GM12865 (cell line): ENCODE measurements at regions not wholly inside any gene's neighbourhood (a gene's known extent, or its start where the extent isn't known, plus 50 kb on each side); places are given as distances from the start of the nearest gene placed in this dataset.
"Not testable (repeated sequence)": the region's sequence is repeated elsewhere in the genome, so short reads cannot be mapped to it uniquely, and the experiment has no call there.

Source experiments
- DNase-seq: peaks from one replicate; pipeline ENCODE4 v3.0.0; 2010; ENCODE audit warnings: low read depth
- H3K4me3 ChIP-seq: 2 replicates; pipeline ENCODE4 v1.5.1; 2011; ENCODE audit warnings: mild to moderate bottlenecking, low read depth, low read length, control low read depth
- TF ChIP-seq, protein P1 (sequence below): IDR thresholded peaks from 2 replicates; pipeline ENCODE4 v1.5.1; 2011; ENCODE audit warnings: low read length, control low read depth, low read depth, inconsistent platforms; ENCODE audit not compliant: insufficient read depth; ENCODE audit errors: missing control alignments

DNA sequence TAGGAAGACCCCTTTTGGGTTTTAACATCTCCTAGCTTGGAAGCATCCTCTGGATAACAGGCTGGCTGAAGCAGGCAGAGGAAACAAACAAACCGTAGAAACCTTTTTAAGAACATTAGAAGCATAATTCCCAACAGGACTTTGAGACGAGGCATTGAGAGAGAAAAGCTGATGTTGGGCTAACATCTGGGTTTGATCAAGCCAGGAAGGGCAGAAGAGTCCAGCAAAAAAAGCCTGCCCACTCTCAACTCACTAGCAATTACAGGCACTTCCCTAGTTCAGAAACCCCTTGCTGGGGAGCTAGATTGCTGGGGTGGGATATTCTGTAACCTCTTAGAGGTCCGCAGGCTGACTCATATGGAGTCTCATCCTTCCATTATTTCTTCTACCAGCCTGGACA lies 75.4 kb upstream of the CTNNA1 start:
- no peak for DNase-seq
- TF ChIP-seq, protein P1, sequence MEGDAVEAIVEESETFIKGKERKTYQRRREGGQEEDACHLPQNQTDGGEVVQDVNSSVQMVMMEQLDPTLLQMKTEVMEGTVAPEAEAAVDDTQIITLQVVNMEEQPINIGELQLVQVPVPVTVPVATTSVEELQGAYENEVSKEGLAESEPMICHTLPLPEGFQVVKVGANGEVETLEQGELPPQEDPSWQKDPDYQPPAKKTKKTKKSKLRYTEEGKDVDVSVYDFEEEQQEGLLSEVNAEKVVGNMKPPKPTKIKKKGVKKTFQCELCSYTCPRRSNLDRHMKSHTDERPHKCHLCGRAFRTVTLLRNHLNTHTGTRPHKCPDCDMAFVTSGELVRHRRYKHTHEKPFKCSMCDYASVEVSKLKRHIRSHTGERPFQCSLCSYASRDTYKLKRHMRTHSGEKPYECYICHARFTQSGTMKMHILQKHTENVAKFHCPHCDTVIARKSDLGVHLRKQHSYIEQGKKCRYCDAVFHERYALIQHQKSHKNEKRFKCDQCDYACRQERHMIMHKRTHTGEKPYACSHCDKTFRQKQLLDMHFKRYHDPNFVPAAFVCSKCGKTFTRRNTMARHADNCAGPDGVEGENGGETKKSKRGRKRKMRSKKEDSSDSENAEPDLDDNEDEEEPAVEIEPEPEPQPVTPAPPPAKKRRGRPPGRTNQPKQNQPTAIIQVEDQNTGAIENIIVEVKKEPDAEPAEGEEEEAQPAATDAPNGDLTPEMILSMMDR = no peak
- H3K4me3 ChIP-seq = no peak overlapping the region

DNA sequence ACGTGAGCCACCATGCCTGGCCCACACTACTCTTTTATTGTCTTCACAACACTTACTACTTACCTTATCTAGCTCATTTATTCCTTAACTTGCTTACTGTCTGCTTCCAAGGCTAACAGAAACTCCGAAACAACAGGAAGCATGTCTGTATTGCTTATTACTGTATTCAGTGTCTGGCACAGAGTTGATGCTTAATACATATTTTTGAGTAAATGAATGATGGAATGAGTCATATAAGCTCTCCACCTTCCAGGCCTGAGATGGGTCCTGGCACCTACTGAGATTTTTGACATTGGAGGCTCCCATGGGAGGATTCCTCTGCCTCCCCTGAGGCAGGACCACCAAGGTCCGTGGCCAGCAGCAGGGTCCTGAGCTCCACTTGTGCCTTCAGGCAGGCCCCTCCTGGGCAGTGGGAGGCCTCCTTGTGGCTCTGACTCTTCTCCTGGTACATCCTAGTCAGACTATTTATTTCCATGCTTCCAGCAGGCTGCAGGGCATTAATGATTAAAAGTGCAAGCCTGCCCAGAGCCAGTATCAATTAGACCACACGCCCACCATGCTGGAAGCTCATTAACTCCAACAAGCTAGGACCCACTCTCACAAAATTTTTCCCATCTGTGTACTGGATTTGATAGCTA lies 76.5 kb upstream of the CTNNA1 start:
- TF ChIP-seq, protein P1 = no peak
- H3K4me3 ChIP-seq = no peak overlapping the region
- DNase-seq = no peak

DNA sequence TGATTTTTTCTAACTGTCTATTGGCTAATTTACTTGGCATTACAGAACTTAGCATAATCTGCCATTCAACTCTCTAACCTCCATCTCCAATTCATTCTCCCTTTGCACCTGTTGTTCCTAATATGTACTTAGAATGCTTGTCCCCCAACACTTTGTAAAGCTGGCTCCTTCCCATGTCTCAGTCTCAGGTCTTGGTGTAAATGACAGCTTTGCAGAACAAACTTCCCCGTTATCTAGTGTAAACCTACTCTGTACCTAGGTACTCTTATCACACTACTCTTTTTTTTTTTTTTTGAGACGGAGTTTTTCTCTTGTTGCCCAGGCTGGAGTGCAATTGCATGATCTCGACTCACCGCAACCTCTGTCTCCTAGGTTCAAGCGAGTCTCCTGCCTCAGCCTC lies 77.2 kb upstream of the CTNNA1 start:
- H3K4me3 ChIP-seq = no peak overlapping the region
- TF ChIP-seq, protein P1 = no peak
- no peak for DNase-seq

DNA sequence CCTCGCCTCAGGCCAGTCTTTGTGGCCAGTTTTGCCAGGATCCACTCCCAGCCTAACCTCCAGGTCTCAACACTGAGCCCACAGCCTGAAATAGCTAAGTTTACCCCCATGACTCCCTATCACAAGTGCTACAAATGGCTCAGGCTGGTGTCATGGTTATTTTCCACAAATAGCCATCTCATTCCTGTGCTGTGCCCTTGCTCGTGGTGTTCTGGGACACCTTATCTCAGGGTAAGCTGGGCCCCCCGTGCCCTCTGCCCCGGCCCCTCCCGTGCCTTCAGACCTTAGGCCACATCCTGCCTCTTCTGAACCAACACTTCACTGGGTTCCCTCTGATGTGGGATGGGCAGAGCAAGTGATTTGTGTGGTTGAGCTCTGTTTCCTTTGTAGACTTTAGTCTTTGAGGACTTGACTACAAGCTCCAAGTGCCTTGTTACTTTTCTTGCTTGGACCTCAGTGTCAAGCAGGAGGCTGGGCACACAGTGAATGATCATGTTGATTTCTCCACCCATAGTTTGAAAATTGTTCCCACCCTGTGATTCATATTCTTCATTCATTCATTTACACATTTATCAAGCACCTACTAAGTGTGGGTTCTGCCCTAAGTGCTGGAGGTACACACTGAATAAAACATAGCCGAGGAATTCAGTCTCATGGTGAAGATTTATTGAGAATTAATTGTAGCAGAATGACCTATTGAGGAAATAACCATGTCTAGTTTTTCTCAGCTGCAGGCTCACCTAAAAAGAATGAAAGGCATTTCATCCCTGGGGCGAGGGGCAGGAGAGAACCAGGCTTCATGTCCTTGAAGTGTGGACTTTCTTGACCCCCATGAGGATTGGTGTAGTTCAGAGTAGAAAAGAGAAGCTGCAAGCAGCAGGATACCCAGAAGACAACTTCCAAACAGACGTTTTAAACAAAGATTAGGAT lies 84.5 kb upstream of the CTNNA1 start:
- DNase-seq = peak; percentile 53
- TF ChIP-seq, protein P1 = no peak
- H3K4me3 ChIP-seq = no peak overlapping the region

DNA sequence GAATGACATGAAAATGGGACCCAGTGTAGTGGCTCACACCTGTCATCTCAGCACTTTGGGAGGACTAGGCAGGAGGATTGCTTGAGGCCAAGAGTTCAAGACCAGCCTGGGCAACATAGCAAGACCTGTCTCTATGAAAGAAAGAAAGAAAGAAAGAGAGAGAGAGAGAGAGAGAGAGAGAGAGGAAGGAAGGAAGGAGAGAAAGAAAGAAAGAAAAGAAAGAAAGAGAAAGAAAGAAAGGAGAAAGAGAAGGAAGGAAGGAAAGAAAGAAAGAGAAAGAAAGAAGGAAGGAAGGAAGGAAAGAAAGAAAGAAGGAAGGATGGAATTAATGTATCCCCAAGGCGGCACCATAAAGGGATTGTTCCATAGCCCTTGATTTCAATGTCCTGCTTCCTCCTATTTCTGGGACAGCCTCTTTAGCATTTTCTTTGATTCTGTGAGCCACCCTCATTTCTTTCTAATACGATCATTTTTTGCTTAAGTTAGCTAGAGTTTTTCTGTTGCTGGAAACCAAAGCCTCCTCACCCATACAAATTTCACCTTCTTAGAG lies 85.4 kb upstream of the CTNNA1 start:
- not testable (repeated sequence) for H3K4me3 ChIP-seq, DNase-seq

DNA sequence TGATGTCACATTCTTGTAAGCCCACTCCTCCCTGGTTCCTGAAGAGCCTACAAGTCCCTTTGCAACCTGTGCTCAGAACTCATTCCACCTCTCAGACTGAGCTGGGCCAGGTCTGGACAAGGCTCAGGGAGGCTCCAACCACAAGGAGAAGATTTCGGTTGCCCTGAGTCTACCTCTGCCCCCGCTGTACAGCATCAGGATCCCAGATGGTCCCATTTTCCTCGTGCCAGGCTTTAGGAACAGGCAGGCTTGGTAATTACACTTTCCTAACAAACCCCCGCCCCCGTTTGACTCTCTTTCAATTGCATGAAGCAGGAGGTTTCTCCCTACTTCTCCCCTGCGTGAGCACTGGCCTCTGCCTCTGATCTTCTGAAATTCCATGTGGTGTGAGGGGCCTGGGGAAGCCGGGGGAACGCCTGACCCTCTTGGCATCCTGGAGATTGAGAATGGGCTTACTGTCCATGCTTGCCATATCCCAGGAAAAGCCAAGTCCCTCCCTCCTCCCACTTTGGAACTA lies 86.9 kb upstream of the CTNNA1 start:
- TF ChIP-seq, protein P1 = no peak
- no peak overlapping the region for H3K4me3 ChIP-seq
- no peak for DNase-seq

DNA sequence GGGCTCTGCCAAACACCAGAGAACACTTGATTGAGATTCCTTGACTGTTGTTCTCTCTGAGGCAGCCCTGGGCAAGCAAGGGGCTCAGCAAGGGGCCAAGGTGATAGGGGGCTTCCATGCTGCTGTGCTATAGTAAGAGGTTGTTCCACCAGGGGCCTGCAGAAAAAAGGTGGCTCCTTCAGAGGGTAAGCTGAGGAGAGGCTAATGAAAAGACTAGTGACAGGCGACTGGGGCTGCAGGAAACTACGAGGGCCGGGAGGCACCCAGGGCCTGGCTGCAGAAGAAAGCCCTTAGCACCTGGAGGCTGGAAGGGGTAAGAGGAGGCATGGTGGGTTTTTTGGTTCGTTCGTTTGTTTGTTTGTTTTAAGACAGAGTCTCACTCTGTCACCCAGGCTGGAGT lies 88.0 kb upstream of the CTNNA1 start:
- TF ChIP-seq, protein P1 = no peak
- DNase-seq = no peak
- H3K4me3 ChIP-seq = no peak overlapping the region
